ENCODE measurements at regions not wholly inside any gene's neighbourhood (a gene's known extent, or its start where the extent isn't known, plus 50 kb on each side); places are given as distances from the start of the nearest gene placed in this dataset.
"Not testable (repeated sequence)": the region's sequence is repeated elsewhere in the genome, so short reads cannot be mapped to it uniquely, and the experiment has no call there.

DNA sequence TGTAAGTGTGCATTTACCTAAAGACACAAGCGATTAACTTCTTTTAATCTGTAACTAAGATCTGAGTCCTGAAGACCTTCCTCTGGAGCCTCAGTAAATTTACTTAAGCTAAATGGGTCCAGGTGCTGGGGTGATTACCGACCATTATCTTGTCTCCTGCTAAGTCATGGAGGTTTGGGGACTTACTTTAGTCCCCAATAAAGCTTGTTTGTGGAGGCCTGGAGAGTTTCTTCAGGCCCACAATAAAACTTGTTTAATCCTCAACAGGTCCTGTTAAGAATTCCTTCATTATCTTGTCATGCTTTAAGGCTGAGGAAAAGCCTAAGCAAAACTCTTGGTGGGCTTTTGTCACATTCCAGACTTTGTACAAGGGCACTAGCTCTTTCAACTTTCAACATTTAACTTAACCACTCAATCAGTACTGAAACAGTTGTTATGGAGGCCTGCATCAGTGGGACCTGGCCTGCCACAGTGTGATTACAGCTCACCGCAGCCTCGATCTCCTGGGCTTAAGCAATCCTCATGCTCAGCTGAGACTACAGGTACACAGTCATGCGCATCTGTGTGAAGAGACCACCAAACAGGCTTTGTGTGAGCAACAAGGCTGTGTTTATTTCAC is 84.0 kb downstream of the FMO4 start:
- no peak overlapping the region for H3K4me3 ChIP-seq (ENCODE audit: low read depth, low read length)
- DNase-seq (ENCODE audit: low read depth) = no peak
- H3K36me3 ChIP-seq (ENCODE audit: control insufficient read depth, insufficient read depth, low read length) = no peaks in the 10 kb centered on the region
- H3K27me3 ChIP-seq (ENCODE audit: control insufficient read depth, insufficient read depth, low read length) = no peaks in the 10 kb centered on the region
- TF ChIP-seq, protein P1, sequence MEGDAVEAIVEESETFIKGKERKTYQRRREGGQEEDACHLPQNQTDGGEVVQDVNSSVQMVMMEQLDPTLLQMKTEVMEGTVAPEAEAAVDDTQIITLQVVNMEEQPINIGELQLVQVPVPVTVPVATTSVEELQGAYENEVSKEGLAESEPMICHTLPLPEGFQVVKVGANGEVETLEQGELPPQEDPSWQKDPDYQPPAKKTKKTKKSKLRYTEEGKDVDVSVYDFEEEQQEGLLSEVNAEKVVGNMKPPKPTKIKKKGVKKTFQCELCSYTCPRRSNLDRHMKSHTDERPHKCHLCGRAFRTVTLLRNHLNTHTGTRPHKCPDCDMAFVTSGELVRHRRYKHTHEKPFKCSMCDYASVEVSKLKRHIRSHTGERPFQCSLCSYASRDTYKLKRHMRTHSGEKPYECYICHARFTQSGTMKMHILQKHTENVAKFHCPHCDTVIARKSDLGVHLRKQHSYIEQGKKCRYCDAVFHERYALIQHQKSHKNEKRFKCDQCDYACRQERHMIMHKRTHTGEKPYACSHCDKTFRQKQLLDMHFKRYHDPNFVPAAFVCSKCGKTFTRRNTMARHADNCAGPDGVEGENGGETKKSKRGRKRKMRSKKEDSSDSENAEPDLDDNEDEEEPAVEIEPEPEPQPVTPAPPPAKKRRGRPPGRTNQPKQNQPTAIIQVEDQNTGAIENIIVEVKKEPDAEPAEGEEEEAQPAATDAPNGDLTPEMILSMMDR (IDR thresholded peaks at IDR 0.05; ENCODE audit: insufficient read depth, low read length, poor library complexity, severe bottlenecking) = no peak

DNA sequence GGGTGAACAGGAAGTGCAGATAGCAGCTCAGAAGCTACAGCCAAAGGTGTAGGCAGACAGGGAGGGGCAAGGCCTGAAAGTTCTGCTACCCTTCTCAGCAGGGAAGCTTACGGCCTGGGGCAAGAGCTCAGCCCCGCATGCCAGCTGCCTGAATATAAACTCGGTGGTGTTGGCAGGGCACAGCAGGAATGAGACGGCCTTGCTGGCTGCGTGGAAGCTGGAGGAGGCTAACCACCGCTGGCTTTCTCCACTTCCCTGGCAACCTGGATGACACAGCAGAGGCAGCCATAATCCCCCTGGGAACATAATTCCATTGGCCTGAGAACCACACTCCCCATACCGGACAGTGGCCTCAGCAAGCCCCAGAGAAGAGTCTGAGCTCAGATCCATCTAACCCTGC is 81.9 kb upstream of the PRRC2C start:
- DNase-seq (ENCODE audit: low read depth) = no peak
- H3K36me3 ChIP-seq (ENCODE audit: control insufficient read depth, insufficient read depth, low read length) = no peaks in the 10 kb centered on the region
- TF ChIP-seq, protein P1 (IDR thresholded peaks at IDR 0.05; ENCODE audit: insufficient read depth, low read length, poor library complexity, severe bottlenecking) = no peak
- no peak overlapping the region for H3K4me3 ChIP-seq (ENCODE audit: low read depth, low read length)
- H3K27me3 ChIP-seq (ENCODE audit: control insufficient read depth, insufficient read depth, low read length) = no peaks in the 10 kb centered on the region

DNA sequence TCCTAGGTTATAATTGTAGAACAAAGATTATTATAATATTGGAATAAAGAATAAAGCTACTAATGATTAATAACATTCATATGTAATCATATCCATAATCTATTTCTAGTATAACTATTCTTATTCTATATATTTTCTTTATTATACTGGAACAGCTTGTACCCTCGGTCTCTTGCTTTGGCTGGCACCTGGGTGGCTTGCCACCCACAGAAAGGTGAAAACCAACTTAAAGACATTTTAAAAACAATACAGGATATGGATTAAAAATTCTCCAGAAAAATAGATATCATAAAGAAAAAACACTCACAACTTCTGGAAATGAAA is 80.0 kb upstream of the PRRC2C start:
- TF ChIP-seq, protein P1 (IDR thresholded peaks at IDR 0.05; ENCODE audit: insufficient read depth, low read length, poor library complexity, severe bottlenecking) = no peak
- no peak overlapping the region for H3K4me3 ChIP-seq (ENCODE audit: low read depth, low read length)
- H3K36me3 ChIP-seq (ENCODE audit: control insufficient read depth, insufficient read depth, low read length) = no peaks in the 10 kb centered on the region
- DNase-seq (ENCODE audit: low read depth) = no peak
- no peaks in the 10 kb centered on the region for H3K27me3 ChIP-seq (ENCODE audit: control insufficient read depth, insufficient read depth, low read length)

DNA sequence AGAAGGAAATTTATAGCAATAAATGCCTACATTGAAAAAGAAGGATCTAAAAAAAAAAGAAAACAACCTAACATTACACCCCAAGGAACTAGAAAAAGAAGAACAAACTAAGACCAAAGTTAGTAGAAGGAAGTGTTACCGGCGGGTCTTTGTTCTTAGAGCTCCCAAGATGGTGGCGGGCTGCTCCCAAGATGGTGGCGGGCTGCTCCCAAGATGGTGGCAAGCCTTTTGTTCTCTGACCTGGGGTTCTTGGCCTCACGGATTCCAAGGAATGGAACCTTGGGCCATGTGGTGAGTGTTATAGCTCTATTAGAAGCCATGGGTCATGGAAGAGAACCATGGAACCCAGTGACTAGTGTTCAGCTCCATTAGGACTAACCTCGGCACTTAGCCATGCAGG is 71.8 kb upstream of the PRRC2C start:
- not testable (repeated sequence) for H3K36me3 ChIP-seq (ENCODE audit: control insufficient read depth, insufficient read depth, low read length); H3K27me3 ChIP-seq (ENCODE audit: control insufficient read depth, insufficient read depth, low read length); H3K4me3 ChIP-seq (ENCODE audit: low read depth, low read length); DNase-seq (ENCODE audit: low read depth)

GRCh38 chr1:171418546-171418945 is 66.8 kb upstream of the PRRC2C start:
- TF ChIP-seq, protein P1 (IDR thresholded peaks at IDR 0.05; ENCODE audit: insufficient read depth, low read length, poor library complexity, severe bottlenecking) = no peak
- H3K4me3 ChIP-seq (ENCODE audit: low read depth, low read length) = no peak overlapping the region
- DNase-seq (ENCODE audit: low read depth) = no peak
- no peaks in the 10 kb centered on the region for H3K36me3 ChIP-seq (ENCODE audit: control insufficient read depth, insufficient read depth, low read length)
- no peaks in the 10 kb centered on the region for H3K27me3 ChIP-seq (ENCODE audit: control insufficient read depth, insufficient read depth, low read length)

- no peaks in the 10 kb centered on the region for H3K27me3 ChIP-seq (ENCODE audit: control insufficient read depth, insufficient read depth, low read length)
- TF ChIP-seq, protein P1 (IDR thresholded peaks at IDR 0.05; ENCODE audit: insufficient read depth, low read length, poor library complexity, severe bottlenecking) = no peak
- no peak overlapping the region for H3K4me3 ChIP-seq (ENCODE audit: low read depth, low read length)
- no peaks in the 10 kb centered on the region for H3K36me3 ChIP-seq (ENCODE audit: control insufficient read depth, insufficient read depth, low read length)
- DNase-seq (ENCODE audit: low read depth) = no peak
Measured at GRCh38 chr1:171420810-171421209, 64.5 kb upstream of the PRRC2C start.

Data from kidney epithelial cell (primary cell).